Esophagus muscularis mucosa (tissue), 4 donors: ENCODE measurements at regions not wholly inside any gene's neighbourhood (a gene's known extent, or its start where the extent isn't known, plus 50 kb on each side); places are given as distances from the start of the nearest gene placed in this dataset.

ENCODE experiments used
- CTCF ChIP-seq, 3 experiments: fragments of 200-600 bp in 2 of 3; fragments of 450-650 bp in 1 of 3; sonication (generic) in 2 of 3; IDR thresholded peaks; one replicate each; pipeline ENCODE4 v1.5.1; 2017 to 2019; ENCODE audit warnings: antibody characterized with exemption in 3 of 3, mild to moderate bottlenecking in 2 of 3, moderate library complexity in 1 of 3
- EP300 ChIP-seq: sonication (generic); formaldehyde crosslinking; IDR thresholded peaks from one replicate; pipeline ENCODE4 v1.6.1; 2017; ENCODE audit warnings: antibody characterized with exemption
- POLR2A ChIP-seq: fragments of 450-650 bp; IDR thresholded peaks from one replicate; pipeline ENCODE4 v1.6.1; 2017; ENCODE audit warnings: antibody characterized with exemption, moderate library complexity, mild to moderate bottlenecking, low read depth

- TF ChIP-seq POLR2A, result no peak
- no peak for TF ChIP-seq CTCF (IDR thresholded peaks at IDR 0.05)
- TF ChIP-seq EP300, result no peak
Observed at GRCh38 chr5:145471831-145472612, 363.1 kb downstream of the PRELID2 start.
